ENCODE measurements at regions not wholly inside any gene's neighbourhood (a gene's known extent, or its start where the extent isn't known, plus 50 kb on each side); places are given as distances from the start of the nearest gene placed in this dataset.

DNA sequence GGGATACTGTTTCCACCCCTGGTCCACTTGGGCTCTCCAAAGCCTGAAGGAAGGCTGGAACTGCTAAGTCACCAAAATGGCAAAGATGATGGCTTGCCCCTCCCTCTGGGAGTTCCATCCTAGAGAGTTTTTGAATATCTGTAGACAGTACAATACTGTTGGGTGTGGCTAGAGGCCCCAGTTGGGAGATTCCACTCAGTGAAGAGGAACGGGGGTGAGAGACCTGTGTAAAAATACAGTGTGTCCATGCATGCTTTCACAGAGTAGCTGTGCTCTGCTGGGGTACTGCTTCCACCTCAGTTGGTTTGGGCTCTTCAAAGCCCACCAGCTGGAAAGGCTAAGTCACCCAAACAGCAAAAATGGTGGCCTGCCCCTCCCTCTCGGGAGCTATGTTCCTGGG lies 109.8 kb upstream of the APOOL start:
- no TSS peak for BruUV-seq (replicated peaks)
- TF ChIP-seq MYC (IDR thresholded peaks at IDR 0.05; ENCODE audit: low read depth, low read length): no peak
- TF ChIP-seq EZH2 (IDR thresholded peaks at IDR 0.05; ENCODE audit: borderline replicate concordance, low read depth, low read length, severe bottlenecking): no peak
- TF ChIP-seq, protein P1, sequence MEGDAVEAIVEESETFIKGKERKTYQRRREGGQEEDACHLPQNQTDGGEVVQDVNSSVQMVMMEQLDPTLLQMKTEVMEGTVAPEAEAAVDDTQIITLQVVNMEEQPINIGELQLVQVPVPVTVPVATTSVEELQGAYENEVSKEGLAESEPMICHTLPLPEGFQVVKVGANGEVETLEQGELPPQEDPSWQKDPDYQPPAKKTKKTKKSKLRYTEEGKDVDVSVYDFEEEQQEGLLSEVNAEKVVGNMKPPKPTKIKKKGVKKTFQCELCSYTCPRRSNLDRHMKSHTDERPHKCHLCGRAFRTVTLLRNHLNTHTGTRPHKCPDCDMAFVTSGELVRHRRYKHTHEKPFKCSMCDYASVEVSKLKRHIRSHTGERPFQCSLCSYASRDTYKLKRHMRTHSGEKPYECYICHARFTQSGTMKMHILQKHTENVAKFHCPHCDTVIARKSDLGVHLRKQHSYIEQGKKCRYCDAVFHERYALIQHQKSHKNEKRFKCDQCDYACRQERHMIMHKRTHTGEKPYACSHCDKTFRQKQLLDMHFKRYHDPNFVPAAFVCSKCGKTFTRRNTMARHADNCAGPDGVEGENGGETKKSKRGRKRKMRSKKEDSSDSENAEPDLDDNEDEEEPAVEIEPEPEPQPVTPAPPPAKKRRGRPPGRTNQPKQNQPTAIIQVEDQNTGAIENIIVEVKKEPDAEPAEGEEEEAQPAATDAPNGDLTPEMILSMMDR (IDR thresholded peaks at IDR 0.05; ENCODE audit: extremely low read depth in 1 of 2, insufficient read depth in 1 of 2, low read depth in 1 of 2, low read length in 2 of 2): no peak
- TF ChIP-seq POLR2A (IDR thresholded peaks at IDR 0.05; ENCODE audit: low read depth, low read length): no peak
- no peak for TF ChIP-seq FOS (IDR thresholded peaks at IDR 0.05; ENCODE audit: borderline replicate concordance, insufficient read depth, low read length)
- FAIRE-seq: no peak

DNA sequence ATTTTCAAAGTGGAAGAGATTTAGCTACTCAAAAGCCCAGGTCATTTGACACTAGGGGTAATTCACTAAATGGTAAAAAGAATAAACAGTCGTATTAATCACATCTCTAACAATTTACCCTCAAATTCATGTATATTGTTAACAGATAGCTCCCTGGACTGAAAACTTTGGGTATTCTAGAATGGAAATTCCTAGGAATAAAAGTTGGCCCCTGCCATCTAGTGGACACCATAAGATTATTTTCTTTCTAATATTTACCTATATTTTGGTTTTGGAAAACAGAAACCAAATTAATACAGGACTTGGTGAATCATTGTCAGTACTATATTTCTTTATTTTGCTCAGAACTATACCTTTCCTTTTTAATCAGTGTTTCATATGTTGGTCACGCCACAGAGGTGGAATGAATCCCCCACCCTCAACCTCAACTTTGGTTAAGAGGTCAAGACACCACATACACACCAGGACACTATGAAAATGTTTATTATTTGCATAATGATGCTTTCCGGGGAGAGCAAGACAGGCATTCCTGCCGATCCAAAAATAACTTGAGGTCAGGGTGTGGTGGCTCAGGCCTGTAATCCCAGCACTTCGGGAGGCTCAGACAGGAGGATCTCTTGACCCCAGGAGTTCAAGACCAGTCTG lies 96.2 kb upstream of the APOOL start:
- FAIRE-seq: no peak
- no peak overlapping the region for H3K27ac ChIP-seq (ENCODE audit: insufficient read depth, low read depth, low read length)
- no peaks in the 10 kb centered on the region for H3K79me2 ChIP-seq (ENCODE audit: control insufficient read depth, insufficient read depth, low read length)
- TF ChIP-seq POLR2AphosphoS5 (IDR thresholded peaks at IDR 0.05; ENCODE audit: insufficient read depth, low read depth, low read length) (no peak), POLR2A (IDR thresholded peaks at IDR 0.05; ENCODE audit: low read depth, low read length) (no peak), JUN (IDR thresholded peaks at IDR 0.05; ENCODE audit: borderline replicate concordance, insufficient read depth, insufficient read length, low read depth) (no peak), GATA2 (IDR thresholded peaks at IDR 0.05; ENCODE audit: insufficient read depth, insufficient read length, low read depth, low read length) (no peak), EZH2 (IDR thresholded peaks at IDR 0.05; ENCODE audit: borderline replicate concordance, low read depth, low read length, severe bottlenecking) (no peak), FOS (IDR thresholded peaks at IDR 0.05; ENCODE audit: borderline replicate concordance, insufficient read depth, low read length) (no peak), MYC (IDR thresholded peaks at IDR 0.05; ENCODE audit: low read depth, low read length) (no peak)
- TF ChIP-seq, protein P1 (IDR thresholded peaks at IDR 0.05; ENCODE audit: extremely low read depth in 1 of 2, insufficient read depth in 1 of 2, low read depth in 1 of 2, low read length in 2 of 2): no peak
- TF ChIP-seq, protein P2, sequence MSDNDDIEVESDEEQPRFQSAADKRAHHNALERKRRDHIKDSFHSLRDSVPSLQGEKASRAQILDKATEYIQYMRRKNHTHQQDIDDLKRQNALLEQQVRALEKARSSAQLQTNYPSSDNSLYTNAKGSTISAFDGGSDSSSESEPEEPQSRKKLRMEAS (IDR thresholded peaks at IDR 0.05; ENCODE audit: insufficient read depth, insufficient read length): no peak
- H3K4me2 ChIP-seq (ENCODE audit: insufficient read depth, low read length): no peak overlapping the region
- no peak overlapping the region for H3K9ac ChIP-seq (replicated peaks; ENCODE audit: extremely low read depth, insufficient read depth, low read length)
- no peak overlapping the region for H3K4me3 ChIP-seq (replicated peaks in 1 of 3; ENCODE audit: insufficient read depth in 1 of 3, low read depth in 1 of 3, low read length in 3 of 3)
- no peaks in the 10 kb centered on the region for H3K4me1 ChIP-seq (ENCODE audit: control insufficient read depth, extremely low read depth, insufficient read depth, low read length)
- peak; percentile 1 for DNase-seq (ENCODE audit: low read depth, low spot score)
- intact Hi-C loops (cut with micrococcal nuclease) (loop anchor here (5.0 kb wide), 1 partner anchor 180 kb away; no protein-coding TSS in a partner anchor), dilution Hi-C loops (cut with MboI; ENCODE audit: extremely low pct_ligation_motif_present, low sequenced_read_pairs) (no loop called here)
- ChIA-PET CTCF (interaction anchor here (0.7 to 1.7 kb wide), 4 partner anchors 11 to 863 kb away, joined by 3 to 10 read pairs (median 4); no protein-coding TSS in a partner anchor), POLR2A (no interaction called here)
- no TSS peak for BruUV-seq (replicated peaks)
- H3K9me1 ChIP-seq (replicated peaks; ENCODE audit: control insufficient read depth, extremely low read depth, insufficient read depth, low read length): no peaks in the 10 kb centered on the region
- H3K27me3 ChIP-seq (ENCODE audit: control insufficient read depth in 2 of 2, insufficient read depth in 2 of 2, low read length in 2 of 2): no peaks in the 10 kb centered on the region
- no peak overlapping the region for H2AFZ ChIP-seq (ENCODE audit: low read depth, low read length)
- H4K20me1 ChIP-seq (replicated peaks; ENCODE audit: control insufficient read depth, extremely low read depth, insufficient read depth, low read length): no peaks in the 10 kb centered on the region
- no peaks in the 10 kb centered on the region for H3K36me3 ChIP-seq (ENCODE audit: control insufficient read depth in 2 of 2, extremely low read depth in 1 of 2, insufficient read depth in 2 of 2, low read length in 2 of 2)
- H3K9me3 ChIP-seq (replicated peaks; ENCODE audit: control insufficient read depth, insufficient read depth, low read length): no peaks in the 10 kb centered on the region

More for the DNA sequence above, 109.8 kb upstream of the APOOL start:
- H3K4me2 ChIP-seq (ENCODE audit: insufficient read depth, low read length): no peak overlapping the region
- H4K20me1 ChIP-seq (replicated peaks; ENCODE audit: control insufficient read depth, extremely low read depth, insufficient read depth, low read length): no peaks in the 10 kb centered on the region
- CTCF ChIA-PET: no interaction called here
- no peaks in the 10 kb centered on the region for H3K9me1 ChIP-seq (replicated peaks; ENCODE audit: control insufficient read depth, extremely low read depth, insufficient read depth, low read length)
- H3K9me3 ChIP-seq (replicated peaks; ENCODE audit: control insufficient read depth, insufficient read depth, low read length): no peaks in the 10 kb centered on the region
- no peak overlapping the region for H3K9ac ChIP-seq (replicated peaks; ENCODE audit: extremely low read depth, insufficient read depth, low read length)
- no peaks in the 10 kb centered on the region for H3K4me1 ChIP-seq (ENCODE audit: control insufficient read depth, extremely low read depth, insufficient read depth, low read length)
- dilution Hi-C loops (cut with MboI; ENCODE audit: extremely low pct_ligation_motif_present, low sequenced_read_pairs) (no loop called here), intact Hi-C loops (cut with micrococcal nuclease) (no loop called here)
- POLR2A ChIA-PET: no interaction called here
- H2AFZ ChIP-seq (ENCODE audit: low read depth, low read length): no peak overlapping the region
- no peaks in the 10 kb centered on the region for H3K36me3 ChIP-seq (ENCODE audit: control insufficient read depth in 2 of 2, extremely low read depth in 1 of 2, insufficient read depth in 2 of 2, low read length in 2 of 2)
- DNase-seq (ENCODE audit: low read depth, low spot score): no peak
- H3K27ac ChIP-seq (ENCODE audit: insufficient read depth, low read depth, low read length): no peak overlapping the region
- no peaks in the 10 kb centered on the region for H3K27me3 ChIP-seq (ENCODE audit: control insufficient read depth in 2 of 2, insufficient read depth in 2 of 2, low read length in 2 of 2)
- H3K4me3 ChIP-seq (replicated peaks in 1 of 3; ENCODE audit: insufficient read depth in 1 of 3, low read depth in 1 of 3, low read length in 3 of 3): no peak overlapping the region
- H3K79me2 ChIP-seq (ENCODE audit: control insufficient read depth, insufficient read depth, low read length): no peaks in the 10 kb centered on the region

All from endothelial cell of umbilical vein (primary cell).